ENCODE measurements at regions not wholly inside any gene's neighbourhood (a gene's known extent, or its start where the extent isn't known, plus 50 kb on each side); places are given as distances from the start of the nearest gene placed in this dataset.
"Not testable (repeated sequence)": the region's sequence is repeated elsewhere in the genome, so short reads cannot be mapped to it uniquely, and the experiment has no call there.

DNA sequence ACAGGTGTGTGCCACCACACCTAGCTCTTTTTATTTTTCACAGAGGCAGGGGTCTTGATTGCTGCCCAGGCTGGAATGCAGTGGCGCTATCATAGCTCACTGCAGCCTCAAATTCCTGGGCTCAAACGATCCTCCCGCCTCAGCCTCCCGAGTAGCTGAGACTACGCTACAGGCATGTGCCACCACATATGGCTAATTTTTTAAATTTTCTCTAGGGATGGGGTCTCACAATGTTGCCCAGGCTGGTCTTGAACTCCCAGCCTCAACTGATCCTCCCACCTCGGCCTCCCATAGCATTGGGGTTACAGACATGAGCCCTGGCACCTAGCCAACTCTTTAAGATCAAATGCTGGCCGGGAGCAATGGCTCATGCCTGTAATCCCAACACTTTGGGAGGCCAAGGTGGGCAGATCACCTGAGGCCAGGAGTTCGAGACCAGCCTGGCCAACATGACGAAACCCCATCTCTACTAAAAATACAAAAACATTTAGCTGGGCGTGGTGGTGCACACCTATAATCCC lies 50.6 kb upstream of the MYL10 start:
- DNase-seq: not testable (repeated sequence)

DNA sequence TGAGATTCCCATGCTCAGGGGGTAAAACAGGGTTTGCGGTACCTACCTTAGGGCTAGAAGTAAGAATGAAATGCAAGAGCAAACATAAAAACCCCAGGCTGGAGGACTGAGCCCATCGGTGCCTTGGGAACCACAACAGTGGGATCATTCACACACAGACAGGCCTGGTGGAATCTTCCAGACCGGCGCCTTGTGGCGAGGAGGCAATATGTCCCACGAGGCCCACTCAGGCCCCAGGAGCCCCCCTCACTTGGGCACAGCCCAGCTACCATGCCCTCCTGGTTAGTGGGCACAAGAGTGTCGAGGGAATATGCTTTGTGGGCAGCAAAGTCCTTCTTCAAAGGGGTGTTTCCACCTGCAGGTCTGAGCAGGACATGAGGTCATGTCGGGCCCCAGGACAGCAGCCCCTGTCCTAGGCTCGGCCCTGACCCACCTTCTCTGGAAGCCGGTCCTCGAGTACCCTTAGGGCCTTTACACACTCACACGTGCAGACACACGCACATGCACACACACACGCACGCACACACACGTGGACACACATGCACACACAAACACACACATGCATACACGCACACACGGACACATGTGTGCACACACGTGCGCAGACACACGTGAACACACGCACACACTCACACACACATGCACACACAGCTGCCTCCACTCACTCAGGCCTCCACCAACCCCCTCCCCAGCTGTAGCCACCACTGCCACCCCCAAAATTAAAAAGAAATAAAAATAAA lies 51.5 kb upstream of the MYL10 start:
- DNase-seq: no peak

- DNase-seq: no peak
These were observed 52.3 kb upstream of the MYL10 start for GRCh38 chr7:101681170-101682007.

DNA sequence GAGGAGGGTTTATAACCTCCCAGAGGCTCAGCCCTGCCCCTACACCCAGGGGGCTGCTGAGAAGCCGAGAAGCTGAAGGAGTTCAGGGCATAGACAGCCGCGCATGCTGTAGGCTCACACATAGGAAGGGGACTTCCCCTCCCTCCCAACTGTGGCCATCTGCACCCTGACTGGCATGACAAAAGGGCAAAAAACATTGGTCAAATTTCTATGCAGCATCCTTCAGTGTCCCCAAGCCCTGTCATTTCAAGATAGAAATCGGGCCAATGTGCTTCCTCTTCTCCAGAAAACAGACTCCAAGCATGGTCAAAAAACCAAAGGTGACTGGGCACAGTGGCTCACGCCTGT lies 55.9 kb upstream of the MYL10 start:
- no peak for DNase-seq

DNA sequence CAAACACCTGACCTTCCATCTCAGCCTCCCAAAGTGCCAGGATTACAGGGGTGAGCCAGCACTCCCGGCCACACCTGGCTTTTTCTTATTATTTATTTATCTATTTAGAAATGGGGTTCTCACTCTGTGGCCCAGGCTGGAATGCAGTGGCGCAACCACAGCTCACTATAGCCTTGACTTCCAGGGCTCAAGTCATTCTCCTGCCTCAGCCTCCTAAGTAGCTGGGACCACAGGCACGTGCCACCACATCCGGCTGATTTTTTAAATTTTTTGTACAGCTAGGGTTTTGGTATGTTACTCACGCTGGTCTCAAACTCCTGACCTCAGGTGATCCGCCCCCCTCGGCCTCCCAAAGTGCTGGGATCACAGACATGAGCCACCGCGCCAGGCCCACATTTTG lies 56.9 kb upstream of the MYL10 start:
- no peak for DNase-seq

GRCh38 chr7:101687081-101687480 lies 58.0 kb upstream of the MYL10 start:
- DNase-seq: no peak

DNA sequence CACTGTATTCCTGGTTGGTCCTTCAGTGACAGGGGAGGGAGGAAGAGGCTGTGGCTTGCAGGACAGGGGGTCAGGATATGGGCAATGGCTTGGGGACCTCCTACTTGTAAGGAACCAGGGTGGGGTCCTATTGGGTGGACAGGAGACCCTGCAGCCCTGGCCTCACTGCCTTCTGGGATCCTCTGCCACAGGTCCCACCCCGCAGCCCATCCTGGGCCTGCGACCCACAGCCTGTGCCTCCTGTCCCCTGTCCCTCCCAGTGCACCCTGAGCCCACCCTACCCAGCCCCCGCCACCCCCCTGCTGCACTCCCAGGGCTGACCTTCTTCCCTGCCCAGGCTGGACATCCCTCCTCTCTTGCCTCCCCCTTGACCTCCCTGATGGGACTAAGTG lies 58.7 kb upstream of the MYL10 start:
- no peak for DNase-seq

- peak; percentile 73 to 77 for DNase-seq
These were observed 59.2 kb upstream of the MYL10 start for GRCh38 chr7:101688183-101688831.

- no peak for DNase-seq
These were observed 60.2 kb upstream of the MYL10 start for GRCh38 chr7:101688995-101689907.

DNA sequence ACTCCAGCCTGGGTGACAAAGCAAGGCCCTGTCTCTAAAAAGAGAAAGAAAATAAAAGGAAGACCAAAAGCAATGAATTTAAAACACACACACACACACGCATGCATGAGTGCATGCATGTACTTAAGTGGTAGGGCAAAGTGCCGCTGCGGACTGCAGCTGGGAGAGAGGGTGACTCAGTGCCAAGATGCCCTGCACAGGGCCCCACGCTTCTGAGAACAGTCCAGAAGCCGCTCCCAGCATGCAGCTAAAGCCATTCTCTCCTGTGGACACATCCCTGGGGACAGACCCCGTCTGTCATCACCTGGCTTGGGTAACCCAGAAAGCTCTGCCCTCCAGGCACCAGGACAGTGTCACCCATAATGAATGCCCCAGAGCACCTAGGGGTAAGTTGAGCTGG lies 61.0 kb upstream of the MYL10 start:
- no peak for DNase-seq

GRCh38 chr7:101691822-101692384 lies 62.8 kb upstream of the MYL10 start:
- no peak for DNase-seq

- DNase-seq: no peak
These were observed 64.5 kb upstream of the MYL10 start for GRCh38 chr7:101693498-101694091.

- DNase-seq: no peak
These were observed 69.9 kb upstream of the MYL10 start for GRCh38 chr7:101698964-101699363.

- no peak for DNase-seq
These were observed 70.3 kb upstream of the MYL10 start for GRCh38 chr7:101699399-101699798.

DNA sequence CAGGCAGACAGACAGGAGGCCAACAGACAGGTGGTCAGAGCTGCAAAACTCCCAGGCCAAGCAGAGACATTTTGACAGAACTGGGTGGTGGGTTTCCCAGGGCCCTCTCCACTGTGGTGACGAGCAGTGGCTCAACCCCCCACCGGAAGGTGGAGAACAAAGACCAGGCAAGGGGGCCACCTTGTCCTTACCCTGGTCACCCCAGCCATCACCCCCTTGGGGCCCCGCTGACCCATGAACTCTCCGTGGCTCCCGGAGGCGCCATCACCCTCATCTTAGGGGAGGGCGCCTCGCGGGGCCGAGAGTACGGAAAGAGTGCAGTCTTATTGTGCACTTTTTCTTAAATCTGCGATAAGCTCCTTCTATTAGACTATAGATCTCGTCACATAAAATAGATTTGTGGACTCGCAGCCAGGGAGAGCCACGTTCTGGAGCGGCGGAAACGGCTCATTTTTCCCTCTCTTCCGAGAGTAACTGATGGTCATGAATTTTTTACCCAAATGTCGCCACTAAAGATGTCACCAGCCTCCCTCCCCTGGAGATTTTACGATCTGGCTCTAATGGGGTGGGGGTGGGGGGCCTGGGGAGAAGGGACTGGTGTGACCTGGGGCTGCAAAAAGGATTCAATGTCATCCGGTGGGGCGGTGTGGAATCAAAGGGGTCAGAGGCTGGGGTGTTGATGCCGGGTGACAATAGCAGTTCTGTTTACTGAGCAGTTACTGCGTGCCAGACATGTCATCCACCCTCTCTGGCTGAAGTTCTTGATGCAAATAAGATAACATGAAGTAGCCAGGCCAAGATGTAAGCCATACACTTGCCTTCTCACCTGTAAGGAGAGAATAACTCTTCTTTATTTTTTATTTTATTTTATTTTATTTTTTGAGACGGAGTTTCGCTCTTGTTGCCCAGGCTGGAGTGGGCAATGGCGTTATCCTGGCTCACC lies 71.1 kb upstream of the MYL10 start:
- DNase-seq: no peak

GRCh38 chr7:101701153-101701794 lies 72.2 kb upstream of the MYL10 start:
- DNase-seq: no peak

DNA sequence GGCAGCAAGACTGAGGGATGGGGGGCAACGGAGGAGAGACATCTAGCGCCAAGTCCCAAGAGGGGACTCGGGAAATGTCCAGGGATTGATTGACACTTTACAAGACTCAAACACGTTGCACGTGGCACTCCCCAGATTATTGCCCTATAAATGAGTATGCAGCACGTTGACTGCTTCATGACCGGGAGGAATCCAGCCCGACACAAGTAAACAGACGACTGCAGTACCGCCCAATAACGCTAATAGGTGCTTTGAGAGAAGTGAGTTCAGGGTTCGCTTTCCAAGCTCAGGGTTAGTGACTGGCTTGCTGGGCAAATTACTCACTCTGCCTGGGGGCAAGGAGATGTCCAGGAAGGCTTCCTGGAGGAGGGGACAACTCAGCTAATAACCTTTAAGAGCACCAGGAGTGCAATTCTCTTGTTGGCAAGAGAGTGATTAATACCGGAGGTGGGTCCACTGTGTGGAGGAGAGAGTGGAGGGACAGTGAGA lies 73.3 kb upstream of the MYL10 start:
- DNase-seq: no peak

- no peak for DNase-seq
These were observed 76.2 kb upstream of the MYL10 start for GRCh38 chr7:101705331-101705730.

DNA sequence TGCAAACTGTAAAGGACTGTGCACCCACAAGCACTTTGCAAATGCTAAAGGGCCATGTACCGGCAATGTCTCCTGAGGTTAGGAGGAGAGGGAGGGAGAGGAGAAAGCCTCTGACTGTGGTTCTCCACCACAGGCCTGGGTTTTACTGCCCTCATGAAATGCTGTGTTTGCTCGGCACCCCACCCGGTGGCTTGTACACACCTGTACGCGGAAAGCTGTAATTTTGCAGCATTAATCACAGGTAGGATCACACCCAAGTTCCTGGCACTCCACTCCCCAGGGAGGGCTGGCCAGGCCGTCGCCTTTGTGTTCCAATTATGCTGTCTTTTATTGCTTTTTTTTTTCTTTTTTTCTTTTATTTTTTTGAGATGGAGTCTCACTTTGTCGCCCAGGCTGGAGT lies 78.5 kb upstream of the MYL10 start:
- DNase-seq: no peak

- no peak for DNase-seq
These were observed 79.1 kb upstream of the MYL10 start for GRCh38 chr7:101708223-101708622.
